ENCODE measurements at regions not wholly inside any gene's neighbourhood (a gene's known extent, or its start where the extent isn't known, plus 50 kb on each side); places are given as distances from the start of the nearest gene placed in this dataset.

GRCh38 chr2:113838744-113839444, 51.0 kb upstream of the ACTR3 start:
- DNase-seq (no peak), ATAC-seq (no peak)
- Histone ChIP-seq H3K4me1 (no peaks in the 10 kb centered on the region), H3K36me3 (ENCODE audit: insufficient read depth in 1 of 2, low read depth in 1 of 2) (no peaks in the 10 kb centered on the region), H3K27ac (no peak overlapping the region), H3K4me3 (no peak overlapping the region), H3K9me3 (no peaks in the 10 kb centered on the region), H3K27me3 (ENCODE audit: insufficient read depth in 3 of 3, low read length in 2 of 3) (no peaks in the 10 kb centered on the region)
- intact Hi-C loops (cut with DNase I), result no loop called here
- no peak for TF ChIP-seq CTCF (IDR thresholded peaks at IDR 0.05)
- 93 to 97% (median 96%) methylated on average over 3 of the region's 3 CpGs for WGBS, 3 donors

GRCh38 chr2:113838277-113838676, 51.6 kb upstream of the ACTR3 start:
- H3K9me3 ChIP-seq, result no peaks in the 10 kb centered on the region
- no peaks in the 10 kb centered on the region for H3K36me3 ChIP-seq (ENCODE audit: insufficient read depth in 1 of 2, low read depth in 1 of 2)
- H3K4me3 ChIP-seq, result no peak overlapping the region
- ATAC-seq (no peak), DNase-seq (no peak)
- H3K27me3 ChIP-seq (ENCODE audit: insufficient read depth in 3 of 3, low read length in 2 of 3), result no peaks in the 10 kb centered on the region
- H3K4me1 ChIP-seq, result no peaks in the 10 kb centered on the region
- 92 to 94% (median 94%) methylated on average over 2 of the region's 2 CpGs for WGBS, 3 donors
- intact Hi-C loops (cut with DNase I), result no loop called here
- no peak overlapping the region for H3K27ac ChIP-seq
- no peak for TF ChIP-seq CTCF (IDR thresholded peaks at IDR 0.05)

GRCh38 chr2:113834051-113834730, 55.7 kb upstream of the ACTR3 start:
- no peak for TF ChIP-seq CTCF (IDR thresholded peaks at IDR 0.05)
- Histone ChIP-seq H3K9me3 (no peaks in the 10 kb centered on the region), H3K4me1 (no peaks in the 10 kb centered on the region), H3K4me3 (no peak overlapping the region), H3K27ac (no peak overlapping the region), H3K27me3 (ENCODE audit: insufficient read depth in 3 of 3, low read length in 2 of 3) (no peaks in the 10 kb centered on the region), H3K36me3 (ENCODE audit: insufficient read depth in 1 of 2, low read depth in 1 of 2) (no peaks in the 10 kb centered on the region)
- intact Hi-C loops (cut with DNase I), result no loop called here
- no peak for ATAC-seq
- WGBS, 3 donors, result 92 to 94% (median 93%) methylated on average over 11 of the region's 11 CpGs
- no peak for DNase-seq

GRCh38 chr2:113832795-113833290, 57.0 kb upstream of the ACTR3 start:
- no peak overlapping the region for H3K4me3 ChIP-seq
- intact Hi-C loops (cut with DNase I), result no loop called here
- no peak for TF ChIP-seq CTCF (IDR thresholded peaks at IDR 0.05)
- H3K27ac ChIP-seq, result no peak overlapping the region
- no peaks in the 10 kb centered on the region for H3K36me3 ChIP-seq (ENCODE audit: insufficient read depth in 1 of 2, low read depth in 1 of 2)
- no peak for DNase-seq
- H3K9me3 ChIP-seq, result no peaks in the 10 kb centered on the region
- ATAC-seq, result no peak
- no peaks in the 10 kb centered on the region for H3K4me1 ChIP-seq
- no peaks in the 10 kb centered on the region for H3K27me3 ChIP-seq (ENCODE audit: insufficient read depth in 3 of 3, low read length in 2 of 3)
- WGBS, 3 donors, result 82 to 84% (median 82%) methylated on average over 4 of the region's 4 CpGs

Measured in psoas muscle (tissue), 7 donors.